ENCODE measurements at regions not wholly inside any gene's neighbourhood (a gene's known extent, or its start where the extent isn't known, plus 50 kb on each side); places are given as distances from the start of the nearest gene placed in this dataset.

DNA sequence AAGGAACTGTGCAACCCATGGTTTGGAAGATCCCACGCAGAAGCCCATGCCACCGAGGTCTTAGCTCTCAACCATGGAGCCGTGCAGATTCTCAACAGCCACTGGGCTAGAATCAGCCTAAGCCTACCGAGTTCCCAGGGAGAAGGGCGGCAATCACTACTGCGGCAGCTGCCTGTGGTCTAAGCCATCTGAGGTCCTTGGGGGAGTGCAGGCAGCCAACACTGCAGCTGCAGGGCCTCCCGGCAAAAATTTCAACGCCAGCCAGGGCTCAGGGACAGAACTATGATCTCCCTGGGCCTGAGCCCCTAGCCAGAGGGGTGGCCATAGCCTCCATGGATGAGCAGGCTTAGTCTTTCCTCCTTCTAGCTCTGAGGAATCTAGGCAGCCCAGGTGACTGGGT, 156.8 kb upstream of the CLEC14A start:
- no peak for TF ChIP-seq POLR2A (IDR thresholded peaks at IDR 0.05)
- TF ChIP-seq, protein P1, sequence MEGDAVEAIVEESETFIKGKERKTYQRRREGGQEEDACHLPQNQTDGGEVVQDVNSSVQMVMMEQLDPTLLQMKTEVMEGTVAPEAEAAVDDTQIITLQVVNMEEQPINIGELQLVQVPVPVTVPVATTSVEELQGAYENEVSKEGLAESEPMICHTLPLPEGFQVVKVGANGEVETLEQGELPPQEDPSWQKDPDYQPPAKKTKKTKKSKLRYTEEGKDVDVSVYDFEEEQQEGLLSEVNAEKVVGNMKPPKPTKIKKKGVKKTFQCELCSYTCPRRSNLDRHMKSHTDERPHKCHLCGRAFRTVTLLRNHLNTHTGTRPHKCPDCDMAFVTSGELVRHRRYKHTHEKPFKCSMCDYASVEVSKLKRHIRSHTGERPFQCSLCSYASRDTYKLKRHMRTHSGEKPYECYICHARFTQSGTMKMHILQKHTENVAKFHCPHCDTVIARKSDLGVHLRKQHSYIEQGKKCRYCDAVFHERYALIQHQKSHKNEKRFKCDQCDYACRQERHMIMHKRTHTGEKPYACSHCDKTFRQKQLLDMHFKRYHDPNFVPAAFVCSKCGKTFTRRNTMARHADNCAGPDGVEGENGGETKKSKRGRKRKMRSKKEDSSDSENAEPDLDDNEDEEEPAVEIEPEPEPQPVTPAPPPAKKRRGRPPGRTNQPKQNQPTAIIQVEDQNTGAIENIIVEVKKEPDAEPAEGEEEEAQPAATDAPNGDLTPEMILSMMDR (IDR thresholded peaks at IDR 0.05) = no peak

Measured in gastroesophageal sphincter (tissue), 3 donors.